ENCODE measurements at regions not wholly inside any gene's neighbourhood (a gene's known extent, or its start where the extent isn't known, plus 50 kb on each side); places are given as distances from the start of the nearest gene placed in this dataset.
A peak's percentile ranks its signal among the peaks of the same experiment; 100 is the strongest.

DNA sequence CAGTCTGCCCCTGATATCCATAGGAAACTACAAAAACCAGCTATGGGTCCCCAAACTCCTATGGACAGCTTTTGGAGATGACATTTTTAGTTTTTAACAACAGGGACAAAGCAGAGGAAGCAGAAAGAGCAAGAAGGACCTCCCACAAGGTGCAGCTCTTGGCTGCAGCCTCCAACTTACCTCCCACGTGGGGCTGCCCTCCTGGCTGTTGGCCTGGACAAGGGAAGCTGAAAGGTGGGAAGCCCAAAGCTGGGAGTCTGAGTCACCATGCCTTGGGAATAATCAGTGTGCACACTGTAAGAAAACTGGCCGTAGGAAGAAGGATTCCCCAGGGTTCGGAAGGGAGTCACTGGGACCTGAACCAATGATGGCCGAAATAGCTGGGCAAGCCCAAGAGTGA is 51.8 kb upstream of the PAX1 start:
- DNase-seq = no peak

DNA sequence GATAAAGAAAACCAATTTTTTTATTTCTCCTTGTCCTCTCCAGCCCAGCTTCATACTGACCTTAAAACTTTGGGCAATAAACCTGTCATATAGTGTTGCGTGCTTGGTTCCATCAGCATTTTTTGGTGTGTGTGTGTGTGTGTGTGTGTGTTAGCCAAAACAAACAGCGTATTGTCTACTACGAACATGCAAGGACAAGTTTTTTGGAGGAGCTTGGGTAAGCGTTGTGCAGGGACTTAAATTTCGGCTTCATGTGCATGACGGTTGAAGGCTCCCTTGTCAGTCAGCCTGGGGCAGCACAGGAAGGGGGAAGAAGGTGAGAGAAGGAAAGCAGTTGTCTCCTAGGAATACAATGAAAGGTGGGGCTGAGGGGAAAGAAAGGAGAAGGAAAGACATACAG is 62.0 kb upstream of the PAX1 start:
- no peak for DNase-seq

DNA sequence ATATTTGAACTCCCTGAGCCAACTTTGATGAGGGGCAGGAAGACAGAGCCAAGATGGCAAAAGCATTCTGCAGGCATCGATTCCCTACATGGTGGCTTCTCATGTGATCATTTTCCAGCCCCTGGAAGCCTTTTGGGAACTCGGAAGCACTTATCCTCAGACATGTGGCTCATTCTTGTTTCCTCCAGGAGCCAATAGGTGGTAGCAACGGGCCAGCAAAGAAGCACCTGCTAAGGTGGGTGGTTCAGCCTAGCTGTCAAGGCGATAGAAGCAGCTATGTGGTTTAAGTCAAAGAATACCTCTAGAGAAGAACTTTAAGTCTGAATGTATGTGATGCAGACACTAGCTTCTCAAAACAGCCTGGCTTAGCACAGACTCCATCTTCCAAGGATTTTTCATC is 64.9 kb upstream of the PAX1 start:
- DNase-seq = no peak

DNA sequence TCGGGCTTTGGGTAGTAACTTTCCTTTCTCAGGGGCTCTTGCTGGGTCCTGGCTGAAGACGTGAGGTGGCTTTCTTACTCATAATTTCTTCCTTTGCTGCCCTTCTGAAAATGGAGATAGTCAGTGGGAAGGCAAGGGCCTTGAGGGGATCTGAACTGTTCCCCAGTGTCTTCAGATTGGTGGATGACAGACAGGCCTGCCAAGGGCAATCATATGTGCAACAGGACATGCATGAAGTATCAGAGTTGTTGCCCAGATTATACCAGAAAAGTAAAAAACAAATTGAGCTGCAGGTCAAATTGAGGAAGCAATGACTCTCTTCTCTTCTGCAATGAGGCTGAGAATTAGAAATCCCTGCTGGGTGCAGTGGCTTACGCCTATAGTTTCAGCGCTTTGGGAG is 71.6 kb upstream of the PAX1 start:
- DNase-seq = no peak

DNA sequence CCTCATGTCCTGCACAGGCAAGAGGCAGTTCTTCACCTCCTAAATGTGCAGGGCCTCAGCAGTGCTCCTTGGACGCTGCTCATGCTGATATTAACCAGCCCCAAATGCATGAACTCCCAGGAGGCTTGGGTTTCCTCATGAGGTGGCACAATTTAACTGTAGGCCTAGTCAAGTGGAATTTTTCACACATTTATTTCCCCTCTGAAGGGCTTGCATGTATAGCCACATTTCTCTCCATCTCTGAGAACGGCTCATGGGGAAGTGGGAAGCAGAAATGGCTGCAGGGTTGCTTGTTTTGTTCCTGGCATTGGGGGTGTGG is 72.8 kb upstream of the PAX1 start:
- no peak for DNase-seq

DNA sequence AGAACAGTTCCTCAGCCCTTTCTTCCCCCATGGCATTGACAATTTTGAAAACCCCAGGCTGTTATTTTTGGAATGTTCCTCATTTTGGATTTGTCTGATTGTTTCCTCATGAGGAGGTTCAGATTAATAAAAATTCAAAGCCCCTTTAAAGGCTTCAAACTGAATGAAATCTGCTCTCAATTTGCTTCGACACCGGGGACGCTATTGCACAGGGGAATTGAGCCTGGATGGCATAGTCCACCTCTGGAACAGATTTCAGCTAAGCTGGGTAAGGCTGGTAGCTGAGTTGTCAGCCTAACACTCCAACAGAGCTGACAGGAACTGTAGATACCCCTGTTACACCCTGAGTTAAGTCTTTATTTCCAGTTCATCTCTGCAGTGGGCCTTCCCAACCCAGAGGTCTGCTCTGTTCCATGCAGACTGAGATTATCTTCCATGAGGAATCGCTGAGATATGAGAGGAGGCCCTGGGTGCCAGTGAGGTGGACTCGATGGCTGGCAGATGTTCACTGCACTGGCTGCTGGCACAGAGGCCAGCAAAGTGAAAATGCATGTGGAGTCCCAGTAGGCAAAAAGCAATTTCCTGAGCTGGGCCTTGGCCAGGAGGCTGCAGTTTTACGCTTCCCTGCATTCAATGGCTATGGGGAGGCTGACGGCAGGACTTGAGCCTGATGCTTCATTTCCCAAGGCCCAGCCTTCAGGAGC is 73.3 kb upstream of the PAX1 start:
- no peak for DNase-seq

DNA sequence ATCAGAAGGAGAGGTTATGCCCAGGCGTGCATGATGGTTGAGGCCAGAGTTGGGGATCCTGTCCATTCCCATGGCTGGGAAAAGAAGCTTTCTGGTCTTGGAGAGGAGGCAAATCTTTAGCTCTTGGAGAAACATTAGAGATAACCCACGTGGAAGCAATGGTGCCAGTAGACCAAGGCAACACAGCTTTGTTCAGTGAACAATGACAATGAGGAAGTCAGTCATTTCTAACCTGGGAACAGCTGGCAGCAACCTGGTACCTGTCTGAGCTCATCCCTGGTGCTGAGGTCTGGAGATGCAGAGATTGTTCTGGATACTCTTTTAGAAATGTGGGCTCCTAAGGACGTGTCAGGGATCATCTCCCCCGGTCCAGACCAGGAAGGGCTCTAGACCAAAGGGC is 76.7 kb upstream of the PAX1 start:
- DNase-seq = no peak

DNA sequence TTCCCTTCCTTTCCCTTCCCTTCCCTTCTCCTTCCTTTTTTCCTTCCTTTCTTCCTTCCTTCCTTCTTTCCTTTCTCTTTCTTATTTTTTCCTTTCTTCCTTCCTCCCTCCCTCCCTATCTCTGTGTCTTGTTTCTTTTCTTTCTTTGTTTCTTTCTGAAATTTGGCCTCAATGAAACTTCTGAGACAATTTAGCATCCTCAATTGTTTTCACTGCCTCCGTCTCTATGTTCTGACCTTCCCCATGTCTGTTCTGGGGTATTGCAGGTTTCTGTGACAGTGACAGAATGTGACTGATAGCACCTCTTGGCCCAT is 81.7 kb upstream of the PAX1 start:
- no peak for DNase-seq

DNA sequence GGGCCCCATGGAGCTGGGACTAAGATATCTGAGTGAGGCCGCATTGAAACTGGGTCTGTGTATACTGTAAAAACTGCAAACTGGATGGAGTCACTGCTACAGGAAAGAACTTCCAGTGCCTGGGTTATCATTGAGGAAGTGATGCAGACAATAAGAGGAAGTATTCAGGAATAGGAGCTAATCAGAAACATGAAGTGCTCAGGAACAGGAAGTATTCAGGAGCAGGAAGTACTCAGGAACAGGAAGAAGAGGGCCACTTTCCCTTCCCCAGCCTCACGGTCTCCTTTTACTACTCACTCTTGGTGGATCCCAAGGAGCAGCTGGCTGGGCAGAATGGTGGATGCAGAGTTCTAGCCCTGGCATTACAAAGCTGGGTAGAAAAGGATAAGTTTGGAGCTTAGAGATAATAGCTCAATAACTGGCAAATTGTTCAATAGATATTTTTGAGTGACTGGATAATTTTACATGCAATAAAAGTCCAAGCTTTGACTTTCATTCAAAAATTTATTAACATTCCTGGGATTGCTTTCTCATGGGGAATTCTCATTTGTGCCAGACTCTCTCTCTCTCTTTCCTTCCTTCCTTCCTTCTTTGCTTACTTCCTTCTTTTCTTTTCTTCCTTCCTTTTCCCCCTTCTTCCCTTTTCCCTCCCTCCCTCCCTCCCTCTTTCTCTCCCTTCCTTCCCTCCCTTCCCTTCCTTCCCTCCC is 82.2 kb upstream of the PAX1 start:
- no peak for DNase-seq

DNA sequence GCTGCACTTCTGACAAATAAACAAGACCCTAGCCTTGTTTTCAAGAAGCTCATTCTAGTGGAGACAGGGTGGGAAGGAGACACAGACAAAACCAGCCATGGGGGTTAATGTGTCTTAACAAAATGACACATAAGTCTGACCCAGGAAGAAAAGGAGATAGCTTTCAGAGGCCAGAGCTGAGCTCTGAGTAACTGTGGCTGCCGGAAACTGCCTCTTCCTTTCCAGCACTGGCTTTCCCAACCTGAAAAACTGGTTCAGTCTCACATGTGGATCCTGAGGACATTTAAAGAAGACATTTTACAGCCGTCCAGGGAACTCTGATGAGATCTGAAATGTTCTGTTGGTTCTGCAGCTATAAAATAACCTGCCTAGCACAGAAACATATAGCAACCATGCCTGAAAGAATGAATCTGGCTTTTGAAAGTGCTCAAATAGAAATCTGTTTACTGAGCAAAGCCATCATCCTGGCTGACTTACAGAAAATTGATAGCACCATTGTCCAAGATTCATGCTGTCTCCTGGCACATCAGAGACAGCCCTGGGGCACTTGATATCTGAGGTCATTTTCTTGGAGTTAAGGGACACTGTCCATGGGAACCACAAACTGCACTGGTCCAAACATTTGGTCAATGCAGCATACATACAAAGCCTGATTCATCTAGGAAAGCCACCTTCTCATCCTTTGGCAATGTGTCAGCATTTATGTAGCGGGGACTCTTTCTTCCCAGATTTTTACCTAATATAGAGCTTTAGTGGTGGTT is 83.2 kb upstream of the PAX1 start:
- DNase-seq = no peak

DNA sequence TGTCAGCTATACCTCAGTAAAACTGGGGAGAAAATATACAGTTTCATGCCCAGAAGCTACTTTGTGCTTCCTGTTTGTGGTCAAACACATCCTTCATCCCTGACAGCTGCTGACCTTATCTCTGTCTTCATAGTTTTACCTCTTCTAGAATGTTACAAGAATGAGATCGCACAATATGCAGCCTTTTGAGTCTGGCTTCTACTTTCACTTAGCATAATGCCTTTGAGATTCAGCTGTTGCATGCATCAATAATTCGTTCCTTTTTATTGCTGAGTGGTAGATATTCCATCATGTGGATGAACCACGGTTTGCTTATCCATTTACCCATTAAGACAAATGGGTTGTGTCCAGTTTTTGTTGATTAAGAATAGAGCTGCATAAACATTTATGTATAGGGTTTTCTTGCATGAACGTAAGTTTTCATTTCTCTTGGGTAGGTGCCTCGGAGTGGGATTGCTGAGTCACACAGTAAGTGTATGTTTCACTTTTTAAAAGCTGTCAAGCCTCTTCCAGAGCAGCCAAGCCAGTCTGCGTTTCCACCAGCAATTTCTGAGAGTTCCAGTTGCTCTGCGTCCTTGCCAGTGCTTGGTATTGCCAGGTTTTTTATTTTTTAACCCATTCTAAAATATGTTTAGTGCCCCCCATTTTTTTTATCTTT is 86.6 kb upstream of the PAX1 start:
- DNase-seq = no peak

DNA sequence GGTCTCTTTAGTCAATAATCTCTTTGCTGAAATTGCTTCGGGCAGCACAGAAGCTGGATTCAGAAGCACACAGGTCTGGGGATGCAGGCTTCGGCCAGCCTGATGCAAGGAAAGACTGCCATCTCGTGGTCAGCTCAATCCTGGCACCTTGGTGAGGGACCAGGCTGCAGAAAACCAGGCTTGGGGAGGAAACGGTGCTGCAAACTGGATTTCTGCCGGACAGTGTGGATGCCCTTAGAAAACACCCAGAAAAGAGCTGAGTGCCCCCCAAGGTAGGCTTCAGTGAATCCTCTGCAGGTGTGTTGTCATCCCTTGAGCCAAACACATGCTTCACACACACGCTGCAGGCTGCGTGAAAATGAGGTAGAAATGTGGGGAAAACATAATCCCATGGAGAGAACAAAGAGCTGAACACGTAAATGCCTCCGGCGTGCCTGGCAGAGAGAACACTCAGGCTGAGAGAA is 89.8 kb upstream of the PAX1 start:
- DNase-seq = peak; percentile 18

DNA sequence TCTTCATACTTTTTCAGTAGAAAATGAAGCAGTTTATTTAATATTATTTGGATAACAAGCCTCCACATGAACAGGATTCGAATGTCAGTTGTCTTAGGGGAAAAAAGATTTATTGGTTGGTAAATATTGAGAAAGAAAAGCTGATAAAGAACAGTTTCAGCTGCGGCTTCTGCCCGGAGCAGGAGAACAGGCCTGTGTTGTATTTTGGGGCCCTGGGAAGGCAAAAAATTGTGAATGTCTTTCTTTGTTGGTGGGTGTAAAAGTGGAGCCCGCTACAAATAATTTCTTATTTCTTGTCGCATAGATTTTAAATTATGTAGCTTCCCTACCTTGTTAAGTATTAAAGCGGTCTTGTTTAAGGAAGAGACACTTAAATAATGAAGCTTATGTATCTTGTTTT is 90.5 kb upstream of the PAX1 start:
- no peak for DNase-seq

DNA sequence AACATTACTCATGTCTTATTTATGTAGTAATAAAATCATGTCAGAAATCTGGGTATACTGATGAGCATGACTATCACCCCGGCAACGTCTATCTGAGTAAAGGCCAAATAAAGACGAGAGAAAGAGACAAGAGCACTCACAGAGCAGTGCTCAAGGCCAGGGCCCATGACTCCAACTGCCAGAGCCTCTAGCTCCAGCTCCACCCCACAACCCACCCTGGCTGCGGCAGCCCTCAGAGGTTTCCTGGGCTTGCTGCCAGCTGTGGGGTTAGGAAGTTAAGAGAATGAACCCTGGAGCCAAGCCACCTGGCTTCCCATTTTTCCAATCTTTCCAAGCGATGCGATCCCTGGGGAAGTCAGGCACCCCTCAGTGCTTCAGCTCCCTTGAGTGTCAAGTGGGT is 92.0 kb upstream of the PAX1 start:
- DNase-seq = no peak

DNA sequence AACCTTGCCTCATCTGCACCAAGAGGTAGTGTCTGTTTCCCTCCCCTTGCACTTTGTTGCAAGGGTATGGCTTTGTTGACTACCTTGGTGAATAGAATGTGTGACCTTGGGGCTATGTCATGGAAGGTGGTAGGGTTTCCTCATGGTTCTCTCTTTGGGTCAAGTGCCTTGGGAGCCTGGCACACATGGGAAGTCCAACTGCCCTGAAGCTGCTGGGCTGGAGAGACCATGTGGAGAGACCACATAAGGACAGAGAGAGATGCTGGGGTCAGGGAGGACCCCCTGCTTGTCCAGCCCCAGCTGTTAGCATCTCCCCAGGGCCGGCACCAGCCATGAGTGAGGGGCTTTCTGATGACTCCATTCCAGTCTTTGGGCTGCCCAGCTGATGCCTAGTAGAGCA is 95.5 kb upstream of the PAX1 start:
- DNase-seq = no peak

DNA sequence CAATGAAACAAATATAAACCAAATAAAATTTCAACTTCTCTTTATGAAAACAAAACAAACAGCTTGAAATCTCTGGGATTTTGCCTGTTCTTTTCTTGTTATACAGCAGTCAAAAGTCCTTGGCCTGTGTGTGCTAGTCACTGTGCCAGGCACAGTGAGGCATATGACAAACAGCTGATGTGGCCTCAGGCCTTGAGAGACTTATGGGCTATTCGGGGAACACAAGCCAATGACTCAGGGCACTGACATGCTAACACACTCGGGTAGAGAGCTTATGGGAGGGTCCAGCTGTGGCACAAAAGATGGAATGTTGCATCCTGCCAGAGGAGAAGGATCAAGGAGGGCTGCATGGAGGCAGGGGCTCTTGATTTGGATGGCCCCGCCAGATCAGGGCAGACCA is 95.4 kb upstream of the NKX2-2 start:
- no peak for DNase-seq

DNA sequence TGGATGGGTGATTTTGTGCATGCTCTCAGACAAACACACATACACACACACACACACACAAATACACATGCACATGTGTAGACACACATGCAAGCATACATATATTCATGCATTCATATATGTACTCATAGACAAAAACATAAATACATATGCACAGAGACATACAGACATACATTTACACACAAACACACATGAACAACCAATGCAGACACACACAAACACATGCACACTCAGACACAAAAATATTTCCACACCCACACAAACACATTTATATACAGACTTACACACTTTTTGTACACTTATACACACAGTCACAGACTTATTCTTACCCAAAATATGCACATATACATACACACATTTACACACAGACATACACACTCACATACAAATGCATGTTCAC is 94.9 kb upstream of the NKX2-2 start:
- no peak for DNase-seq

DNA sequence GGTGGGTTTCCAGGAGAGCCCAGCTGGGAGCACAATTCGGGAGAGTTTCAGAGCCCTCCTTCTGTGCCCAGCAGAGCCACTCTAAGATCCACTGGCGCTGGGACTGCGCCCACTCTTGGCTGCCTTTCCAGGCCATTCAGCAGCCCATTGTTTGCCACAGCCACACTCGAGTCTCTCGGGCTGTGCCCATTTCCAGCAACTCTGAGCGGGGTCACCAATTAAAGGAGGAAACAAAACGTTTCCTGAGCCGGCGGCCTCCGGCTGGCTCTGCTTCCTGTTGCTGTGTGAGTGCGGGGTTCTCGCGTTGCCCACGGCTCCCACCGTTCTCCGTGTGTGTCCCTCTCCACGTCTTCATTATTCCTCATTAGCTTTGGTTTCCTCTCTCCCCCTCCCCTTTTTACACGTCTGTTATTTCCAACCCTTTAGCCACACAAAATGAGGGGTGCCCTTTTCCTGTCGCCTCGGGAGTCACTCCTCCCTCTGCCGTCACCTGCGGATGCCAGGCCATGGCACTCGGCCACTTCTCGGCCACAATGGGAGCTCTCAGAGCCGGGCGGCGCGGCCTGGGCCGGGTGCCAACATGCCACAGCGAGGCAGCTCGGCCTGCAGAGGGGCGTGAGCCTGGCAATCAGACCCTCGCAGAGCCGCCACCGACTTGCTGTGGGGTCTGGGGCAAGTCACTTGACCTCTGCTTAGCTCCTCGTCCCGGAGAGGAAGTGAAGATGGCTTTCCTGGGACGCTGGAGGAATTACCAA is 94.3 kb upstream of the NKX2-2 start:
- DNase-seq = no peak

DNA sequence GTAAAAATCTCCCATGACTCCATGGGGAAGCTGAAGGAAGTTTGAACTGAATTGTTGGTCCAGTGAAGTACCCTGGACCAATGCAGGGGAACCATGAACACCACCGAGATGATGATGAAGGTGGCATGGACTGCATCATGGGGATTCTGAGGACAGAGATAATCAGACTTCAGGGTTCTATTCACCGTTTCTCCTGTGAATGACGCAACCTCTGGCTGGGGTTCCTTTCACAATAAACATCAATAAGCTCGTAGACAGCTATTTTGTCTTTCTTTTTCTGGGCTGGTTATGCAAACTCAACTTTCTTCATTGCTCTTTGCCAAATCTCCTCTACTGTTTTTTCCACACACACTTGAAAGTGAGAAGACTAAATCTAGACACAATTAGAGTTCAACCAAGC is 87.9 kb upstream of the NKX2-2 start:
- DNase-seq = no peak

DNA sequence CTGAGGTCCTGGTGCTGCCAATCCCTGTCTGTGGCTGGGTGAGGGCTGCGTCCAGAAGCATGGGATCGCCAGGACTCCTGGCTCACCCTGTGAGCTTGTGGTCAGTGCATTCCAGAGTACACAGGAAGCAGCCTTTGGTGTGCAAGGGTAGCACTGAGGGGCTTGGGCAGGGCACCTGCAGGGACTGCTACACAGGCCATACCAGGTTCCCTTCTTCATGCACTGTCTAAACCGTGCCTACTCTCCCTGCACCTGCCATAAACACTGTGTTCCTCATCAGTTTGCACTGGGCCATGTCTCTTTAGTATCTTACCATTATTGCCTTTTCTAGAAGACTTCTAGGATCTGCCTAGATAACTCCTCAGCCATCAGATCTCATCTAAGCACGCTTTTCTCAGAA is 72.8 kb upstream of the NKX2-2 start:
- DNase-seq = no peak

DNA sequence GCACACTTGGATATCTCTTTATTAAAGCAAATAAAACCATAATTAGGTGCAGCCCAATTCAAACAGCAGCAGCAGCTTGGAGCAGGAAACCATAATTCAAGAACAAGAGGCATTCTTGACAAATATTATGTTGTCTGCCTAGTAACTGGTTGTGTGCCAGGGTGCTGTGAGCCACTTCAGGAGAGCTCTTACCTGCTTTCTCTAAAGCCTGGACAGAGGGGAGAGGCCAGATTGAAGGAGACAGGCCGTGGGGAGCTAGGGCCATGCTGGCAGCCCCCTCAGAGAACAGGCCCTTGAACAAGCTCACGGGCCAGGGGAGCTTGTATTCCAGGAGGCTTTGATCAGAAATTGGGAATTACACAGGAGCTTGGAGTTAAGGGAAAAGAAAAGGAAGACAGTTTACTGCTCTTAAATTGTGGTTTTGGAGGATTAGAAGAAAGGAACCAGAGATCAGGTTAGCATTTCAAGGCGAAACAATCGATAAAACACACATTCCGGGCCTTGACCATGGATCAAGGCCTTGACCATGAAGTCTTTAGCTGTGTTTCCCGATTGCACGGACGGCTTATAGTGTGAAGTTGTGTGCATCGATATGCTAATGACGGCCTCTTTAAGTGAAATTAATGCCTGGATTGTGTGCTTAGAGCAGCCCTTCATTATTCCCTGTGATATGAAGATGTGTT is 69.8 kb upstream of the NKX2-2 start:
- no peak for DNase-seq

DNA sequence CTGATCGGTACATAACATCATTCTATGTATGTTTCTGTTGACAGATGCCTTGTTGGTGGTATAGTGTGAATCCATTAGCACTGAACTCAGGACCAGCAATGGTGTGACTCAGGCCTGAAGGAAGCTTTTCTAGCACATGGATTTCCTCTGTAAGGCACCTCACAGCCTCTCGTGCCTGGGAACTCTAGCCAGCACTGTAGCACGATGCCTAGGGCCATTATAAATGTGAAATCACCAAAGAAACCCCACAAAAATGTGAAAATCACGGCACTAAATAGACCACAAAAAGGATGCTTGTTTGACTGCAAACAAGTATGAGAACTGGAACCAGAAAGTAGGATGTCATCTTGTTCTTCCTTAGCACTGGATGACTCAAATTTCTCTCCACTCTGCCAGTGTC is 63.7 kb upstream of the NKX2-2 start:
- no peak for DNase-seq
